ENCODE measurements at regions not wholly inside any gene's neighbourhood (a gene's known extent, or its start where the extent isn't known, plus 50 kb on each side); places are given as distances from the start of the nearest gene placed in this dataset.
"Not testable (repeated sequence)": the region's sequence is repeated elsewhere in the genome, so short reads cannot be mapped to it uniquely, and the experiment has no call there.

DNA sequence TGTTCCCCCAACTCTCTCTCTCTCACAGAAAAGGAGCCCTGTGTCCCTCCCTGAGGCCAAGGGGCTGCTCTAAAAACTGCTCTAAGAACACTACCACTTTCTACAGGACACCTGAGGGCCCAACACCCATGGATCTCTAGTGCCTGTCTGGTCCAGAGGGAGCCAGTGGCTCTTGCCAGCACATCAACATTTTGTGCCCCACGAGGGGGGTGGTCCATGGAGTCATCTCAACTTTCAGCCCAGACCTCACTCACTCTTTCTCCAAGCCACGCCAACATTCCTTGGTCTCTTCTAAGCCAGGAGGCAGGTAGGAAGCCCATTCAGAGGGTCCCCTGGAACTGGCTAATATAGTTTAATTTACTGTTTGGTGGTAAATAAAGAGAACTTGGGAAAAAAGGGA lies 469.0 kb upstream of the ZNG1F start:
- DNase-seq (ENCODE audit: low spot score in 2 of 2); H3K9me3 Mint-ChIP-seq; H3K4me3 Mint-ChIP-seq; ATAC-seq; H3K36me3 Mint-ChIP-seq; H3K27ac Mint-ChIP-seq: not testable (repeated sequence)
- peaks cover 15% of the 10 kb centered on the region for H3K4me1 Mint-ChIP-seq

DNA sequence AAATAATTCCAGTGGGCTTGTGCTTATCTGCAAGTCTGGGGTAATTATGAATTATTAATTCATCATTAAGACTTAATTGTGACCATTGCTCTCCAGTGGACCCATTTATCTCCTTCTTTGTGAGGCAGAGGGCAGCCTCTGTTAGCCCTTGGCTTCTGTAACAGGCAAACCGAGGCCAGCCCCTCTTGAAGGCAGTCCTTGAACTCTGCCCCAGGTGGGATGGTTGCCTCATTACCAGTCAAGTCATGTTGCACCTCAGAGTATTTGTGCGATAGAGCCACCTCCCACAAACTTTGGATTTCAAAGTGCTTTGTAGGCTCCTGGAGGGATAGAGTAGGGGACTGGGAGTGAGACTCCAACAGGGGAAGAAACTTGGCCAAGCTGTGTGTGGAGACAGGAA lies 468.0 kb upstream of the ZNG1F start:
- not testable (repeated sequence) for H3K27ac Mint-ChIP-seq, ATAC-seq

GRCh38 chr9:41655071-41655554 lies 466.0 kb upstream of the ZNG1F start:
- H3K9me3 Mint-ChIP-seq; DNase-seq (ENCODE audit: low spot score in 2 of 2); H3K36me3 Mint-ChIP-seq; ATAC-seq; H3K4me3 Mint-ChIP-seq; H3K27ac Mint-ChIP-seq: not testable (repeated sequence)
- H3K4me1 Mint-ChIP-seq, result peaks cover 15% of the 10 kb centered on the region

More for the DNA sequence above, 468.0 kb upstream of the ZNG1F start:
- not testable (repeated sequence) for H3K4me3 Mint-ChIP-seq; H3K9me3 Mint-ChIP-seq; H3K36me3 Mint-ChIP-seq; DNase-seq (ENCODE audit: low spot score in 2 of 2)
- peaks cover 15% of the 10 kb centered on the region for H3K4me1 Mint-ChIP-seq

GRCh38 chr9:41654349-41654748 lies 465.2 kb upstream of the ZNG1F start:
- DNase-seq (ENCODE audit: low spot score in 2 of 2); ATAC-seq; H3K4me3 Mint-ChIP-seq; H3K27ac Mint-ChIP-seq; H3K36me3 Mint-ChIP-seq; H3K9me3 Mint-ChIP-seq: not testable (repeated sequence)
- peaks cover 15% of the 10 kb centered on the region for H3K4me1 Mint-ChIP-seq

GRCh38 chr9:41653560-41654340 lies 464.6 kb upstream of the ZNG1F start:
- H3K36me3 Mint-ChIP-seq; H3K9me3 Mint-ChIP-seq; H3K27ac Mint-ChIP-seq; DNase-seq (ENCODE audit: low spot score in 2 of 2); ATAC-seq: not testable (repeated sequence)
- Mint-ChIP-seq H3K4me3 (peak overlapping the region; percentile 47), H3K4me1 (peaks cover 15% of the 10 kb centered on the region)

DNA sequence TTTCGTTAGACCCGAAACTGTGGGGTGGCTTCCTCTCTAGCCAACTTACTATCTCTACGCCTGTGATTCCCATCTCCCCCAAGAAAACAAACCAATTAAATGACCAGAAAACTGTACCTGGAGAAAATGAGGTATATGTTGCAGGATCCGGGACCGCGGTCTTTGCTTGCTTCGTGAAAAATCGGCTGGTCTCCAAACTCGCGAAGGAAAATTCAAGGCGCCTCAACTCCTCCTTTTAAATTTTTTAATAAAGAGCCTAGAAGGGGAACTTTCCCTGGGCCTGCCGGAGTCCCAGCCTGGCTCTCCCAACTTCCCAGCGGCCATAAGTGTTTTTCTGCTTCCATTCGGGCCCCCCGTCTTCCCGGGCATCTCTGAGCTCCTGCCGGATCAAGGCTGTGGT lies 463.7 kb upstream of the ZNG1F start:
- not testable (repeated sequence) for DNase-seq (ENCODE audit: low spot score in 2 of 2); H3K27ac Mint-ChIP-seq; H3K4me3 Mint-ChIP-seq; H3K9me3 Mint-ChIP-seq; H3K36me3 Mint-ChIP-seq; ATAC-seq
- H3K4me1 Mint-ChIP-seq, result peaks cover 19% of the 10 kb centered on the region

DNA sequence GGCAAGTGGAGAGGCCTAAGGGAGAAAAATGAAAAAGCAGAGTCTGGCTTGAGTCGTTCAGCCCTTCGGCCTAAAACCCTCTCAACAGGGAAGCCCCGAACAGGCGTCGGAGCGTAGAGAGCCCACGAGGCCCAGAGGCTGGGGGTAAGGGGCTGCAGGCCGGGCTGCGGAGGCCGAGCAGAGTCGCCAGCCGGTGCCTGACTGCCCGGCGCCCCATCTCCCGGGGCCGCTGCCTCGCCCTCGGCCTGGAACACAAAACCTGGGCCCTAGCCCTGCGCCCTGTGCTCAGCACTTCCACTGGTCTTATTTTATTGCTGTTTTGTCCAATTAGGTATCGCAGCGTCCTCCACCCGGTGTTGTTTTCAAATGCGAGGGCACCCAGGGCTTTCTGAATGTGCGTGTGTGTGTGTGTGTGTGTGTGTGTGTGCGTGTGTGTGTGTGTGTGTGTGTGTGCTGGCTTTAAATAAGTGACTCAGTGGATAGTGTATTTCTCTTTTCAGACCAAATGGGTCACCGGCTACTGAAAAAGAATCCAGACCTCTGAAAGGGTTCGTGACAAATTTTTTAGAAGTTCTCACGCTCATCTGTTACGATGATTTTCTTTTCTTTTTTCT lies 463.1 kb upstream of the ZNG1F start:
- not testable (repeated sequence) for H3K27ac Mint-ChIP-seq; DNase-seq (ENCODE audit: low spot score in 2 of 2); H3K4me3 Mint-ChIP-seq; H3K36me3 Mint-ChIP-seq; H3K9me3 Mint-ChIP-seq; ATAC-seq
- peaks cover 19% of the 10 kb centered on the region for H3K4me1 Mint-ChIP-seq

DNA sequence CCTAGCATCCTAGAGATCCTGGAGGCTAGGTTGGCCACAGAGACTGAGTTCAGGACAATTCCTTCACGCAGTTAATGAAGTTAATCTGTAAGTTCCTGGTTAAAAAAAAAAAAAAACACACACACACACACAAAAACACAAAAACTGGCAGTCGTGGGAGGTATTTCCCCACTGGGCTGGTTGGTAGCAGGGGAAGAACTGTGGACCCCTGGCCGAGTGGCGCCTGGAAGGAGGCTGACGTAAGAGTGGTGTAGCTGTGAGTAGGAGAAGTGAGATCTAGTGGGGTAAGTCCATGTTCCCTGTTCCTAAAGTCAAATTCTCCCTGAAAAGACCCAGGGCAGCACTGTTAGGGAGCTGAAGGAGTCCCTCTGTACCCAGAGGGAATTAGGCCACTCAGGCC lies 461.0 kb upstream of the ZNG1F start:
- not testable (repeated sequence) for H3K9me3 Mint-ChIP-seq; H3K27ac Mint-ChIP-seq; H3K4me3 Mint-ChIP-seq; DNase-seq (ENCODE audit: low spot score in 2 of 2); H3K36me3 Mint-ChIP-seq; ATAC-seq
- peaks cover 19% of the 10 kb centered on the region for H3K4me1 Mint-ChIP-seq

- not testable (repeated sequence) for H3K36me3 Mint-ChIP-seq, H3K9me3 Mint-ChIP-seq, H3K27ac Mint-ChIP-seq, ATAC-seq
- Mint-ChIP-seq H3K4me1 (peaks cover 18% of the 10 kb centered on the region), H3K4me3 (peak overlapping the region; percentile 43)
- DNase-seq (ENCODE audit: low spot score in 2 of 2), result peak; percentile 19 to 53
Measured at GRCh38 chr9:41648564-41648963, 459.4 kb upstream of the ZNG1F start.

GRCh38 chr9:41646246-41646645 lies 457.1 kb upstream of the ZNG1F start:
- not testable (repeated sequence) for H3K4me3 Mint-ChIP-seq; H3K36me3 Mint-ChIP-seq; H3K9me3 Mint-ChIP-seq; H3K27ac Mint-ChIP-seq; ATAC-seq; DNase-seq (ENCODE audit: low spot score in 2 of 2)
- H3K4me1 Mint-ChIP-seq, result peaks cover 15% of the 10 kb centered on the region

DNA sequence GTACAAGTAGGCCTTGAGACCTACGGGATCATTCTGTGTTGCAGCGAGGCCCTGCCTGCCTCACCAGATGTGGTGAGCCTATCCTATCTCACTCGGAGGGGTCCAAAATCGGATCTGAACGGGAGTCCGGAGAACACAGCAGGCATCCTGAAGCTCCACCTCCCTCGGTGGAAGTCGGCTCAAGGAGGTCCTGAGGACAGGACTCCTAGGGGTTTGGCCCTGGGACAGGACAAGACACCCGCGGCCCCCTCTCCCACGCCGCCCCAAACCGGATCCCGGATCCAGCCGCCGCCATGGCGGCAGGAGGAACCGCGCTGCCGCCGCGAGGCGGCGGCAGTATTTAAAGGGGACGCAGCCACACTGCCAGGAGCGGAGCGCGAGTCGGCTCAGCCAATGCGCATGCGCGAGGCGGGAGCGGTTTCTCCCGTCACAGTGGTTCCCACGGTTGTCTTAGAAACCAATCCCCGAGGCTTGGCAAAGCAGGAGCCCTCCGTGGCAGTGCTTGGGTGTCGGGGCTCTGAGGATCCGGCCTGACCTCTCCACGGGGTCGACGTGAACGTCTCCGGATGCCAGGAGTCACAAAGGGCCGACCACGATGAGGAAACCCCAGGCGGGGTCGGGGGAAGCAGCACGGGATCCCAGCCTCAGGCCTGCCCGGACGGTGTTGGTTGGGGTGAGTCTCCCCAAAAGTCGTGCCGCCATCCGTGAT lies 454.6 kb upstream of the ZNG1F start:
- Mint-ChIP-seq H3K27ac (peak overlapping the region; percentile 66), H3K4me1 (peaks cover 15% of the 10 kb centered on the region), H3K4me3 (peak overlapping the region; percentile 74)
- H3K9me3 Mint-ChIP-seq, H3K36me3 Mint-ChIP-seq: not testable (repeated sequence)
- DNase-seq (ENCODE audit: low spot score in 2 of 2) (peak in 1 of 2 donors; percentile 60), ATAC-seq (peak; percentile 98)

DNA sequence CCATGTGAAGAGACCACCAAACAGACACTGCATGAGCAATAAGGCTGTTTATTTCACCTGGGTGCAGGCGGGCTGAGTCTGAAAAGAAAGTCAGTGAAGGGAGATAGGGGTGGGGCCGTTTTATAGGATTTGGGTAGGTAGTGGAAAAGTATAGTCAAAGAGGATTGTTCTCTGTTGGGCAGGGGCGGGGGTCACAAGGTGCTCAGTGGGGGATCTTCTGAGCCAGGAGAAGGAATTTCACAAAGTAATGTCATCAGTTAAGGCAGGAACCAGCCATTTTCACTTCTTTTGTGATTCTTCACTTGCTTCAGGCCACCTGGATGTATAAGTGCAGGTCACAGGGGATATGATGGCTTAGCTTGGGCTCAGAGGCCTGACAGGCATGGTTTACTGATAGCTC lies 444.6 kb upstream of the ZNG1F start:
- not testable (repeated sequence) for H3K36me3 Mint-ChIP-seq; ATAC-seq; DNase-seq (ENCODE audit: low spot score in 2 of 2); H3K27ac Mint-ChIP-seq; H3K4me1 Mint-ChIP-seq; H3K4me3 Mint-ChIP-seq; H3K9me3 Mint-ChIP-seq

GRCh38 chr9:41623666-41624065 lies 434.5 kb upstream of the ZNG1F start:
- H3K27ac Mint-ChIP-seq; H3K36me3 Mint-ChIP-seq; ATAC-seq; H3K4me3 Mint-ChIP-seq; H3K9me3 Mint-ChIP-seq; H3K4me1 Mint-ChIP-seq; DNase-seq (ENCODE audit: low spot score in 2 of 2): not testable (repeated sequence)

- ATAC-seq; H3K4me3 Mint-ChIP-seq; H3K4me1 Mint-ChIP-seq; H3K27ac Mint-ChIP-seq; H3K9me3 Mint-ChIP-seq; DNase-seq (ENCODE audit: low spot score in 2 of 2); H3K36me3 Mint-ChIP-seq: not testable (repeated sequence)
Measured at GRCh38 chr9:41619254-41619653, 430.1 kb upstream of the ZNG1F start.

- H3K36me3 Mint-ChIP-seq; ATAC-seq; DNase-seq (ENCODE audit: low spot score in 2 of 2); H3K4me3 Mint-ChIP-seq; H3K4me1 Mint-ChIP-seq; H3K27ac Mint-ChIP-seq; H3K9me3 Mint-ChIP-seq: not testable (repeated sequence)
Measured at GRCh38 chr9:41606961-41607547, 417.9 kb upstream of the ZNG1F start.

Measured in stimulated activated effector memory CD8-positive, alpha-beta T cell treated with anti-CD3 and anti-CD28 coated beads, Interleukin-12 subunit alpha, Interleukin-12 subunit beta, amount 100 ng/mL, for 72 hours (primary cell).